Activated B cell treated with CpG ODN at 0.5 μM for 24 hours (primary cell): ENCODE measurements at regions not wholly inside any gene's neighbourhood (a gene's known extent, or its start where the extent isn't known, plus 50 kb on each side); places are given as distances from the start of the nearest gene placed in this dataset.

Experiments used
- ATAC-seq: fragments of 200-7000 bp; cut with Tn5 transposase; one replicate; pipeline ENCODE4 v1.10.0; 2021; ENCODE audit warnings: low read depth, mild to moderate bottlenecking, moderate library complexity
- CTCF ChIA-PET: fragments of 350-600 bp; sonication (Branson Sonifier 250); formaldehyde crosslinking; loops from one replicate; lab custom pipeline; 2021; ENCODE audit warnings: antibody characterized with exemption; lab: Charles Lee
- POLR2A ChIA-PET: fragments of 350-600 bp; sonication (Branson Sonifier 250); formaldehyde crosslinking; loops from one replicate; lab custom pipeline; 2021; ENCODE audit warnings: antibody characterized with exemption; lab: Charles Lee
- DNase-seq: peaks from one replicate; pipeline ENCODE4 v3.0.0; 2022
- H3K27ac Mint-ChIP-seq: one replicate; pipeline ENCODE4 v1.8.0; 2020; ENCODE audit warnings: mixed read lengths
- H3K27me3 Mint-ChIP-seq: one replicate; pipeline ENCODE4 v1.8.0; 2021; ENCODE audit warnings: mixed read lengths
- H3K36me3 Mint-ChIP-seq: one replicate; pipeline ENCODE4 v1.8.0; 2021; ENCODE audit warnings: low read depth, mixed read lengths
- H3K4me1 Mint-ChIP-seq: one replicate; pipeline ENCODE4 v1.8.0; 2021; ENCODE audit warnings: mixed read lengths
- H3K4me3 Mint-ChIP-seq: one replicate; pipeline ENCODE4 v1.8.0; 2020; ENCODE audit warnings: mild to moderate bottlenecking, mixed read lengths
- H3K9me3 Mint-ChIP-seq: one replicate; pipeline ENCODE4 v1.8.0; 2020; ENCODE audit warnings: mixed read lengths
- intact Hi-C: fragments of 100-400 bp; cut with micrococcal nuclease; formaldehyde crosslinking; loops from one replicate; pipeline ENCODE4 v1.15.1; 2024
- TF ChIP-seq, protein P1 (sequence below): fragments of 200-600 bp; IDR thresholded peaks from one replicate; pipeline ENCODE4 v1.8.0; 2022; ENCODE audit warnings: antibody characterized with exemption, mild to moderate bottlenecking

DNA sequence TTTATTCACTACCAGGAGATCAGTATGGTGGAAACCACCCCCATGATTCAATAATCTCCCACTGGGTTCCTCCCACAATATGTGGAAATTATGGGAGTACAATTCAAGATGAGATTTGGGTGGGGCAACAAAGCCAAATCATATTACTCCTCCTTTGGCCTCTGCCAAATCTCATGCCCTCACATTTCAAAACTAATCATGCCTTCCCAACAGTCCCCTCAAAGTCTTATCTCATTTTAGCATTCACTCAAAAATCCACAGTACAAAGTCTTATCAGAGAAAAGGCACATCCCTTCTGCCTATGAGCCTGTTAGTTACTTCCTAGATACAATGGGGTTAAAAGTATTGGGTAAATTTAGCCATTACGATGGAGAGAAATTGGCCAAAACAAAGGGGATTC lies 989.5 kb upstream of the CNTNAP5 start:
- TF ChIP-seq, protein P1, sequence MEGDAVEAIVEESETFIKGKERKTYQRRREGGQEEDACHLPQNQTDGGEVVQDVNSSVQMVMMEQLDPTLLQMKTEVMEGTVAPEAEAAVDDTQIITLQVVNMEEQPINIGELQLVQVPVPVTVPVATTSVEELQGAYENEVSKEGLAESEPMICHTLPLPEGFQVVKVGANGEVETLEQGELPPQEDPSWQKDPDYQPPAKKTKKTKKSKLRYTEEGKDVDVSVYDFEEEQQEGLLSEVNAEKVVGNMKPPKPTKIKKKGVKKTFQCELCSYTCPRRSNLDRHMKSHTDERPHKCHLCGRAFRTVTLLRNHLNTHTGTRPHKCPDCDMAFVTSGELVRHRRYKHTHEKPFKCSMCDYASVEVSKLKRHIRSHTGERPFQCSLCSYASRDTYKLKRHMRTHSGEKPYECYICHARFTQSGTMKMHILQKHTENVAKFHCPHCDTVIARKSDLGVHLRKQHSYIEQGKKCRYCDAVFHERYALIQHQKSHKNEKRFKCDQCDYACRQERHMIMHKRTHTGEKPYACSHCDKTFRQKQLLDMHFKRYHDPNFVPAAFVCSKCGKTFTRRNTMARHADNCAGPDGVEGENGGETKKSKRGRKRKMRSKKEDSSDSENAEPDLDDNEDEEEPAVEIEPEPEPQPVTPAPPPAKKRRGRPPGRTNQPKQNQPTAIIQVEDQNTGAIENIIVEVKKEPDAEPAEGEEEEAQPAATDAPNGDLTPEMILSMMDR: no peak
- POLR2A ChIA-PET: no interaction called here
- no peak overlapping the region for H3K4me3 Mint-ChIP-seq
- no peaks in the 10 kb centered on the region for H3K27me3 Mint-ChIP-seq
- no peak overlapping the region for H3K27ac Mint-ChIP-seq
- H3K9me3 Mint-ChIP-seq: peaks cover 25% of the 10 kb centered on the region
- CTCF ChIA-PET: no interaction called here
- no peak for ATAC-seq
- intact Hi-C loops: no loop called here
- H3K36me3 Mint-ChIP-seq: no peaks in the 10 kb centered on the region
- H3K4me1 Mint-ChIP-seq: no peaks in the 10 kb centered on the region
- no peak for DNase-seq

DNA sequence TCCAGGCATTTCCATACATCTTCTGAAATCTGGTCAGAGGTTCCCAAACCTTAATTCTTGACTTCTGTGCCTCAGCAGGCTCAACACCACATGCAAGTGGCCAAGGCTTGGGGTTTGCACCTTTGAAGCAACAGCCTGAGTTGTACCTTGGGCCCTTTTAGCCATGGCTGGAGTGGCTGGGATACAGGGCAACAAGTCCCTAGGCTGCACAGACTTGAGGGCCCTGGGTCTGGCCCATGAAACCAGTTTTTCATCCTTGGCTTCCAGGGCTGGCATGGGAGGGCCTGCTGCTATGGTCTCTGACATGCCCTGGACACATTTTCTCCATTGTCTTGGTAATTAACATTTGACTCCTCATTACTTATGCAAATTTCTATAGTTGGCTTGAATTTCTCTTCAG lies 988.8 kb upstream of the CNTNAP5 start:
- CTCF ChIA-PET: no interaction called here
- H3K27me3 Mint-ChIP-seq: no peaks in the 10 kb centered on the region
- no peak for ATAC-seq
- H3K4me3 Mint-ChIP-seq: no peak overlapping the region
- TF ChIP-seq, protein P1: no peak
- H3K27ac Mint-ChIP-seq: no peak overlapping the region
- intact Hi-C loops: no loop called here
- POLR2A ChIA-PET: no interaction called here
- H3K36me3 Mint-ChIP-seq: no peaks in the 10 kb centered on the region
- H3K4me1 Mint-ChIP-seq: no peaks in the 10 kb centered on the region
- no peak for DNase-seq
- H3K9me3 Mint-ChIP-seq: peaks cover 22% of the 10 kb centered on the region

DNA sequence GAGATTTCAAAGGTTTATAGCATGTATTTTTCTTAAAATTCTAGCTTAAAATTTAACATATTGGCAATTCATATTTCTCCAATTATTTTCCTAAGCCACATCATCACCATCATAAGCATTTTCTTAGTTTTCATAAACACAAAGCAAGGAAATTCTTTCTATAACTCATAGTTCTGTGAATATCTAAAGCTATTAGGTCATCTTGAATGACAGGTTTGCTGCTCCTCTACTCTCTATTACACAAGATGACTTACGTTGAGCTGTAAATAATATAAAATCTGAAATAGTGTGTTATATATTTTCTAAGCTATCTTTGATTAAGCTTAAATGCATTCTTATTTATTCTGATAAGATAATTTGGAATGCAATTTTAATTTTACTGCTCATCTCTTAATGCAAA lies 984.6 kb upstream of the CNTNAP5 start:
- H3K27me3 Mint-ChIP-seq: no peaks in the 10 kb centered on the region
- H3K27ac Mint-ChIP-seq: no peak overlapping the region
- no peaks in the 10 kb centered on the region for H3K36me3 Mint-ChIP-seq
- no peak overlapping the region for H3K4me3 Mint-ChIP-seq
- H3K4me1 Mint-ChIP-seq: no peaks in the 10 kb centered on the region
- DNase-seq (no peak), ATAC-seq (no peak)
- TF ChIP-seq, protein P1: no peak
- CTCF ChIA-PET: no interaction called here
- intact Hi-C loops: no loop called here
- H3K9me3 Mint-ChIP-seq: peaks cover 12% of the 10 kb centered on the region
- POLR2A ChIA-PET: no interaction called here

DNA sequence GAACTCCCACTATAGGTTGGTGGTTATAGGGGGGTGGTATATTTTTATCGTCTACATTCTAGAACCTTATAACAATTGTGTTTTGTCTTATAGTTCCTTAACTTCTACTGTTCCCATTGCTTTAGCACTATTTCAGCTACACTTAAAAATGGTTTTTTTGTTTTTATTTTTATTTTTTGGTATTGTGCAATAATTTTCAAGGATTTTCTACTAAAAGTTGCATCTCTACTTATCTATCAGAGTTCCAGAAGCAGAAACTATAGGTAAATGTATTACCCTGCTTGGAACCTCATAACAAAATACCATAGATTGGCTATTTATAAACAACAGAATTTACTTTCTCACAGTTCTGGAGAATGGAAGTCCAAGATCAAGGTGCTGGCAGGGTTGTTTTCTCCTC lies 981.6 kb upstream of the CNTNAP5 start:
- ChIA-PET POLR2A (no interaction called here), CTCF (no interaction called here)
- ATAC-seq (no peak), DNase-seq (no peak)
- Mint-ChIP-seq H3K9me3 (peaks cover 2% of the 10 kb centered on the region), H3K27ac (no peak overlapping the region), H3K4me3 (no peak overlapping the region), H3K27me3 (no peaks in the 10 kb centered on the region), H3K36me3 (no peaks in the 10 kb centered on the region), H3K4me1 (no peaks in the 10 kb centered on the region)
- TF ChIP-seq, protein P1: no peak
- intact Hi-C loops: no loop called here

DNA sequence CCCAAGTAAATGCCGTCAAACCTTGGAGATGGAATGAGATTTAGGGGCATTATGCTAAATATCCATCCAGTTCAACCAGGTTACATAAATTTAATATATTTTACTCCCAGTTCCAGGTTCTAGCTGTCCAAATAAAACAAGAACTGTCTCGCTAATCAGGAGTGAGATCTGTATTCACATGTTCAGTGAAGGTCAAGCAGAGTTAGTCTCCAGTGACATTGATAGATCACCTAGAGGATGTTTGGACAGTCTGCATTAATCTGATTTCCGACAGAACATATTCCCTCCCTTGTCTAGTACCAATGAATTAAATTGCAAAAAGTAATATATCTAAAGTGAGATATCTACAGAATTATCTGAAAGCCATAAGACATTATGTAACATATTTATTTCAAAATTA lies 979.4 kb upstream of the CNTNAP5 start:
- ATAC-seq: no peak
- H3K4me1 Mint-ChIP-seq: no peaks in the 10 kb centered on the region
- H3K27ac Mint-ChIP-seq: no peak overlapping the region
- no peaks in the 10 kb centered on the region for H3K27me3 Mint-ChIP-seq
- peaks cover 2% of the 10 kb centered on the region for H3K9me3 Mint-ChIP-seq
- DNase-seq: no peak
- ChIA-PET CTCF (no interaction called here), POLR2A (no interaction called here)
- no peaks in the 10 kb centered on the region for H3K36me3 Mint-ChIP-seq
- intact Hi-C loops: no loop called here
- no peak overlapping the region for H3K4me3 Mint-ChIP-seq
- TF ChIP-seq, protein P1: no peak
